ENCODE measurements at regions not wholly inside any gene's neighbourhood (a gene's known extent, or its start where the extent isn't known, plus 50 kb on each side); places are given as distances from the start of the nearest gene placed in this dataset.
"Not testable (repeated sequence)": the region's sequence is repeated elsewhere in the genome, so short reads cannot be mapped to it uniquely, and the experiment has no call there.

DNA sequence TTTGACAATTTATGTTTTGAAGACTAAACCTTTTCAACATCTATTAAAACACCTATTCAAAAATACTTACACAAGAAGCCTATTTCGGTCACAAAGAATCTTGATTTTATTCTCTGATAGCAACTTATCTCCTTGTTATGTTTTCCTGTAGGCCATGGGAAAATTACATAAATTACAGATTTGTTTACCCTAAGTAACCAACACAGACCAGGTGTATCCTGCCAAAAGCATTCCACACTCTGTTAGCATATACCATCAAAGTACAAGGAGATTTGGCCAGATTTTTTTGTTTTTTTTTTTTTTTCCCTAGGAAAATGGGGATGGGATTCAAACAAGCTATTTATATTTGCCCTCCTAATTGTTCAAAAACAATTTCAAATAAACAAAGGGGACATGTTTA, 497.9 kb upstream of the MAGEB18 start:
- DNase-seq (ENCODE audit: low spot score) = no peak

DNA sequence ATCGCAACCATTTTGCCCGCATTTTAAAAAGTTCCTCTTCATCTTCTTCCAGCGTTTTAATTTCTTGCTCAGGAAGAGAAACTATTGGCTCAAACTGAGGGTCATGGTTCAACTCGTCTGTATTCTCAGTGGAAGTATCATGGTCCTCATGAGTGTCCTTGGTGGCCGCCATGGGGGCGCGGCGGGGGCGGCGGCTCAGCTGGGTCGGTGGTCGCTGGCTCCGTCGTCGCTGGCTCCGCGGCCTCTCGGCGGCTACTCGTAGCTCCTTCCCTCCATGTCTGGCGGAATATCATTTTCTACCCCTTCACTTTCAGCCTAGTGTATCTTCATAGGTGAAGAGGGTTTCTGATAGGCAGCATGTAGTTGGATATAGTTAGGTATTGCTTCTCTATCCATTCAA, 492.0 kb upstream of the MAGEB18 start:
- DNase-seq (ENCODE audit: low spot score) = no peak

DNA sequence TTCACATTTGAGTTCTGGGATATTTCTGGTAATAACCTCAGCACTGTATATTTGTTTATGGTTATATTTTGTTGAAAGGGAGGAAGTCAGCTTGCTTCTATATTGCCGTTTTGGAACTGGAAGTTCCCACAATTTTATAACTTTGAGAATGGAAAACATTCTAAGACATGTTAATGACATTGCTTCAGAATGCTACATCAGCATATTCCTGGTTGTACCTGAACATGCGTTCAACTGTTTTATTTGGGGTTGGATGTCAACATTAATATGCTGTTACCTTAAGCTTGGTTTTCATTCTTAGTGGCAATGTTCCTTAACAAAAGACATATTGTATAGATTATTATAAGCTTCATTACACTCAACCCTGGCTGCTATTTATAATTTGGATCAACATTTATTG, 489.4 kb upstream of the MAGEB18 start:
- no peak for DNase-seq (ENCODE audit: low spot score)

DNA sequence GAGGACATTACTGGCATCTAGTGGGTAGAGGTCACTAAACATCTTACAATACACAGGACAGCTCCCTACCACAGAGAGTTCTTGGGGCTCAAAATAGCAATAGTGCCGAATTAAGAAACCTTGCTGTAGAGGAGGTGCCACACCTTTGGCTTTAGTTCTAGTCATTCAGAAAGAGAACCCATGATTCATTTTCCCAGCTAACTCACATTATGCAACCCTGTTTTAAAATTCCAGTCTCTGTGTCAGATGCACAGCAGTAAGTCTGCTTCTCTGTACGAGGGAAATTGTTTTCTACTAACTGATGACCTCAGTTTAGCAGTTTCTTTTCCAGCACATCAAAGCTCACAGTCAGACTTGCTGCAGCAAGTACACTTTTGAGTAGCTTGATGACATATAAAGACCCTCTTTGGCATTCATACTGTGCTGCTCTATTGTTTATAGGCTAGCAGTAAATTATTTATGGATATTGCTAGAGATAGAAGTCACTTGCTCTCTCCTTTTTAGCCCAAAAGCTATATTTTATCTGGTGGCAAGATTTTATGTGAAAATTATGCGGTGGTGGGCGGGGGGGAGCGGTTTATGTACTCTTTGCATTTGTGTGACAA, 487.8 kb upstream of the MAGEB18 start:
- no peak for DNase-seq (ENCODE audit: low spot score)

DNA sequence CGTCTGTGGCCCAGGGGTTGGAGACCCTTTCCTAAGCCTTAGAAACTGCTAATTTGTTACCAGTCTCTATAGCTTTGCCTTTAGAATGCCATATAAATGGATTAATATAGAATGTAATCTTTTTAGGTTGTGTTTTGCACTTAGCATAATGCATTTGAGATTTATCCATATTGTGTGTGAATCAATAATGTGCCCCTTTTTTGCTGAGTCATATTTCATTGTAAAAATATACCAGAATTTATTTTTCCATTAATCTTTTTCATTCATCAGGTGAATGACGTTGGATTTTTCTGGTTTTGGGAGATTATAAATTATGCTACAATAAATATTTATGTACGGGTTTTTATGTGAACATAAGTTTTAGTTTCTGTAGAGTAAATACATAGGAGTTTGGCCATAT, 478.8 kb upstream of the MAGEB18 start:
- no peak for DNase-seq (ENCODE audit: low spot score)

DNA sequence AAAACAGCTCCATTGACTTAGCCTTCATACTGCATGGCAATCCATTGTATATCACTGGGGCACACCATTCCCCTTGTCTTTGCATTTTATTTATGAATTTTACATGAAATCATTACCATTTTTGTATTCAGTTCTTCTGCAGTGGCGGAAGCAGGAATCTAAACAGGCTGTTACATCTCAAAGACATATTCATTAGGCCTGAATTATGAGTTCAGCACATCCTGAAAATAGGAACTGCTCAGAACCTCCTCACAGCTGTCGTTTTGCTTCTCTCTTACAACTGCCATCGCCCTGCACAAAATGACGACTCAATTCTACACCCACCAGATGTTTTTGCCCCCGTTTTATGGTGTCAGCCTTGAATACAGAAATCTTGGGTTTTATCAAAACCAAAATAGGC, 474.4 kb upstream of the MAGEB18 start:
- no peak for DNase-seq (ENCODE audit: low spot score)

DNA sequence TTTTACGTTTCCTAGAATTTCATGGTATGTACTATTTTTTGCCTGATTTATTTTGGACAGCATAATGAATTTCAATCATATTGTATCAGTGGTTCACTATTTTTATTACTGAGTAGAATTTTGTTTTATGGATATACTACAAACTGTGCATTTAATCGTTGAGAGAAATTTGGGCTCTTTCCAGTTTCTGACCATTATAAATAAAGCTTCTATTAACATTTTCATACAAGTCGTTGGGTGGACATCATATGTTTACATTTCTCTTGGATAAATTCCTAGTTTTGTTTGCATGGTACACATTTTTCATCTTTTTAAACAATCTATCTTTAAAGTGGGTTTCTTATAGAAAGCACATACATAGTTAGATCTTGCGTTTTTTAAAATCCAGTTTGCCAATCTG, 472.7 kb upstream of the MAGEB18 start:
- DNase-seq (ENCODE audit: low spot score) = no peak

DNA sequence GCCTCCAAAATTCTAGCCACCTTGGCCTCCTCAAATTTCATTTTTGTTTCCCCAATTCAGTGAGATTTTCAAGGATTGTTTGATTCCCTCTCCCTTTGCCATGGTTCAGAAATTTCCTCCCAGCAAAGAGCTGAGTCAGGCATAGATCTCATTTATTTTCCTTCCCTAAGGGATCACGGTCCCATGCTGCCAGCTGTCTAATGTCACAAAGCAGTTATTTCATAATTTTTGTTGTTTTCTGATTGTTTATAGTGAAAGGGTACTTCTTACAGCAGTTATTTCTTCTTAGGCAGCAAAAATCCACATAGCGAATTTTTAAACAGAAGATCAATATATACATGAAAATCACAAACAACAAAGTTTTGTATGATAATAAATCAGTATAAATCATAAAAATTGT, 470.5 kb upstream of the MAGEB18 start:
- no peak for DNase-seq (ENCODE audit: low spot score)

DNA sequence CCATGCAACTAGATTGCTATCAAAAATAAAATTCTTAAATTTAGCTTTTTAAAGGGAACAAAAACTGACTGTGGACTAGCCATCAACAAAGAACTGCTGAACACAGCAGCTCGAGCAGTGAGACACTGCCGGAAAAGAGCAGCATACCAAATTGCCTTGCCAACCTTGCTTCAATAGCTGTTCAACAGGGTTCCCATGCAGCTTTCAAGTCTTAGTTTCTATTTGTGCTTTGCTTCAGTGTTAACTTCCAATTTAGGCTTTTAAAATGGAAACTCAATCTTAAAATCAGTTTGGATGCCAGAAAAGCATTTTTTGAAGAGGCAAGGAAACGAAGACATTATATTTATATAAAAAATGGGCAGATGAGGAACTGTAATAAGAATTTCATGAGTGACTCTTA, 463.4 kb upstream of the MAGEB18 start:
- DNase-seq (ENCODE audit: low spot score) = no peak

DNA sequence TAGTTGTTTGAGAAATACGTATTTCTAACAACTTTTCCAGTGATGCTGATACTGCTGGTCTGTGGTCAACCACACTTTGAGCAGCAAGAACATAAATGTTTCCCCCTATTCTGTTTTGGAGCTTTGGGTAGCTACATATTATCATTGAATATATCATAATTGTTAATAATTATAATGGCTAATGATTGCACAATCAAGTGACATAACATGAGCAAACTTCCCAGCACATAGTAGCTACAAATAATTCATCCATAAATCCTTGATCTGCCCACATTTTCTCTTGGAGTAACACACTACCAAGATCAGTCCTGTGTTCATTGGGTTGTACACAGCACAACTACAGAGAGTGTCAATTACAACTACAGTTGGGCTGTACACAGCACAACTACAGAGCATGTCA, 436.3 kb upstream of the MAGEB18 start:
- no peak for DNase-seq (ENCODE audit: low spot score)

DNA sequence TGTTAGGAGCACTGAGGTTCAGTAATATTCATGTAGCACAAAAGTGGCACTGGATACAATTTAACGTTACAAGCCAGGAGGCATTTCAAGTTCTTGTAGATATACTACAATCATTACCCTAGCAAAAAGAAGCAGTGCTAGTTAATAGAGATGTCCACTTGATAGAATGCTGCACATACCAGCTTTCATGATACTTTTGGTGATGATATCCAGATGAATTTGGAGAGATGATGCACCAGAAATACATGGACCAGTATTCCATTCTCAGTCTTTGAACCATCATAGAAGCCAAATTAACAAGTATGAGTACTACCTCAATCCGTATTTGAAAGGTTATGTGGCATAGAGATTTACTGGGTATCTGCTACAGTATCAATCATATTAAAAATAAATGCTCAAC, 421.0 kb upstream of the MAGEB18 start:
- no peak for DNase-seq (ENCODE audit: low spot score)

DNA sequence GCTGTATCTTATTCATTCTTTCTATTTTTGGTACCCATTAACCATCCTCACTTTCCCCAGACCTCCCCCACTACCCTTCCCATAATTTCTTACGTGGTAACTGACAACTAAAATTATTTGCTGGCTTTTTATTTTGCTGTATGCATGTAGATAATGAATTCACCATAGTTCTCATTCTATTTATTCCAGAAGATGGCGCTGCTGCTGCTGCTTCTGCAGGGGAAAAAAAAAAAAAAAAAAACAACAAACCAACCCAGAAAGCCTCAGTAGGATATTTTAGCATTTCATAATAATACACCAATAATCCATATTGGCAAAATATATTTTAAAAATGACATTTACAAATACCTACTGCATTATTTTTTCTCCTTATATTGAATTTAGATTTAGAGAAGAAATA, 416.6 kb upstream of the MAGEB18 start:
- DNase-seq (ENCODE audit: low spot score) = no peak

DNA sequence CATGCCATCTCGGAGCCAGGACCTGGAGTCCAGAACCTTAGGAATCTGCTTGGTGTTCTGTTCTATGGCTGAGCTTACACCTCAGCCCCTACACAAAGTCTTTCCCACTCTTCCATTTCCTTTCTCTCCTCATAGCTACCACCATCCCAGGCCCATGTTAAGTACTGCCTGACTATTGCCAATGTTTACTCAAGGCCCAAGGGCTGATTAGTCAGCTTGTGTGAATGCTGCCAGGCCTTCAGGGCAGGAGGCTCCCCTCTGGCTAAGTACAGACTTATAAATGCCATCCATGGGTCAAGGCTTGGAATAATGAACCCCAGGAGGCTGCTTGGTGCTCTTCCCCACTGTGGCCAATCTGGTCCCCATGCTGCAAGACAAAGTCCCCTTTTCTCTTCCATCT, 411.6 kb upstream of the MAGEB18 start:
- no peak for DNase-seq (ENCODE audit: low spot score)

DNA sequence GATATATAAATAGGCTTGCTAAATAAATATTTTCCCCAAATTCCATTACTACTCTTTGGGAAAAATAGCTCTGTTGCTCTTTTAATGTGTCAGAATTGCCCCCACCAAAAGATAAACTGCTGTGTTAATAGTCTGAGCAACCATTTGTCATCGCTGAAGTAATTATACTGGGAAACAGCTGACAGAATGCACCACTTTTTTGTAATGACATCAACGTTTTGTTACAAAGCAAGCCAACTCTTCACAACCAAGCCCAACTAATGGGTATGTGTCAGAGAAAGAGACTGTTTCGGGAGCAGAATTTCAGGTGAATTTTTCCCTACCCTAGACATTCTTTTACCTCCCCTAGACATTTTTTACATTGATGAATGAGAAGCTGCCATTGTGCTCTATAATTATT, 405.0 kb upstream of the MAGEB18 start:
- DNase-seq (ENCODE audit: low spot score) = no peak

DNA sequence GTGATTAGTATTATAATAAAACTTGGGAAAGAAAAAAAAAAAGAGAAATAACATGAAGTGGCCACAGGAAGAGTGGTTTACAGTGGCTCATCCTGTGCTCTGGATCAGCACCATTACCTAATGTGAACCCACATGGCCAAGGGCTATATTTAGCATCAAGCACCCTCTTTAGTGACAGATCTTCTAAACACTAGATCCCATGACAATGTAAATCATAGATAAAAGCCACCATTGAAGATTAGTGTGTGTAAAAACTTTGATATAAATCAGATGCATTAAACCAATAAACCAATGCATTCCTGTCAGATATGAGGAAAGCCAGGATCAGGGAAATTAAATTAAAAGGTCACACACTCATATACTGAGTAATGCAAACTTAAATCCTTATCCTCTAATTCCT, 400.6 kb upstream of the MAGEB18 start:
- no peak for DNase-seq (ENCODE audit: low spot score)

DNA sequence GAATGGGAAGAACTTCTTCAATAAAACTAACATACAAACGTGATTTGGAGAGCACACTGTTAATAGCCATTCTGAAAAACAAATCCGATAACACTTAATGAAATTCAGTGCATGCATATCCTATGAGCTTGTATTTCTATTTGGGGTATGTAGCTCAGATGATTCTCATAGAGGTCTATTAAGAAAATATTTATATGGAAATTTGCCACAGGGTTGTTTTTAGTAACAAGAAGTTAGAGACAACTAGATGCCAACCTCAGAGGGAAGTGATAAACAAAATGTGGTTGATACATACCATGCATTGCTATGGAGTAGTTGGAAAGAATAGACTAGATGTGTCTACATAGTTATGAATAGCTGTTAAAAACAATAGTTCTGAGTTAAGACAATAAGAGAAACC, 395.8 kb upstream of the MAGEB18 start:
- DNase-seq (ENCODE audit: low spot score) = no peak

DNA sequence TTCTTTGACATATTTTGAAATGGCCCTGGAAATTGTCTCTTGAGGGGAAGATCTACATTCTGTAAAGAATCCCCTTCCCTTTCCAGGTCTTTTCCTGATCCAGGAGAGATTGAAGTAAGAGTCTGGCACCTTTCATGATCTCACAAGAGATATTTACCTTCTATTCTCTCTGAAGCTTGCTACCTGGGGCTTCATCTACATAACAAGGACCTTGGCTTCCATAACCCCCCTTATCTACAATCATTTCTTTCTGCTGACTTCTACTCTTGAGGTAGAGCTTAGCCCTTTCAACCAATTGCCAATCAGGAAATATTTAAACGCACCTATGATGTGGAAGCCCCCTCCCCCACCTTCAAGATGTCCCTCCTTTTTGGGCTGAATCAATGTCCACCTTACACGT, 383.7 kb upstream of the MAGEB18 start:
- no peak for DNase-seq (ENCODE audit: low spot score)

DNA sequence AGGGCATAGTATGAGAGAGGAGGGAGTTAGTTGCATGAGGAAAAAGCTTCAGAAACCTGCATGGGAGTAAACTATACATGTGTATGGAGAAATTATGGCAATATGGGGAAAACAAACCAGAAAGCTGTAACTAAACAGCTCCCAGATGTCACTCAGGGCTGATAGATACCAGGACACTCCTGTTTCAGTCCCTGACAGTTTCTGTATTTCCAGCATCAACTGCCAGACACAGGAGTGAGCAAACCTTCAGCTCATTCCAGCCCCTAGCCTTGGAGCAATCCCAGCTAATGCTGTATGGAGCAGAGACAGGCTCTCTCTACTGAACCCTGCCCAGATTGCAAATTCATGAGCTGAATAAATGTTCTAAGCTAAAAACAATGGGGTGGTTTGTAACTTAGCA, 382.9 kb upstream of the MAGEB18 start:
- no peak for DNase-seq (ENCODE audit: low spot score)

DNA sequence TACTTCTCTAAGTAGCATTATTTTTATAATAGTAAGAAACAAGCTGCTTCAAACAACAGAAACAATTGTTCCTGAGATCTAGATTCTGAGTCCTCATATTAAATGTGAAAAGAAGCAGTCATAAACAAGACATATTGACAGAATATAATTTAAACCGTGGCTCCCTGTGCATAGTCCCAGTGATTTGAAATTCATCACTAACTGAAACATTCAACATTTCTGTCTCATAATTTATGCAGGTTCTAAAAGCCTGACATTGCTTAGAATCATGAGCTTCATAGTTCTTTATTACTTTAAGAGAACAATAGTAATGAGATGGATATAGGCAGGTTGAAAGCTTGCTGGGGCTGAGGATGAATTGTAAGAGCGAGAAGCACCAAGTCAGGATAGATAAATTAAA, 375.5 kb upstream of the MAGEB18 start:
- DNase-seq (ENCODE audit: low spot score) = no peak

DNA sequence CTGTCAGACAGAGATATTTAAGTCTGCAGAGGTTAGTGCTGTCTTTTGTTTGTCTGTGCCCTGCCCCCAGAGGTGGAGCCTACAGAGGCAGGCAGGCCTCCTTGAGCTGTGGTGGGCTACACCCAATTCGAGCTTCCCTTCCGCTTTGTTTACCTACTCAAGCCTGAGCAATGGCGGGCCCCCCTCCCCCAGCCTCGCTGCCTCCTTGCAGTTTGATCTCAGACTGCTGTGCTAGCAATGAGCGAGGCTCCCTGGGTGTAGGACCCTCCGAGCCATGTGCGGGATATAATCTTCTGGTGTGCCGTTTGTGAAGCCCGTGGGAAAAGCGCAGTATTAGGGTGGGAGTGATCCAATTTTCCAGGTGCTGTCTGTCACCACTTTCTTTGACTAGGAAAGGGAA, 366.3 kb upstream of the MAGEB18 start:
- DNase-seq (ENCODE audit: low spot score) = not testable (repeated sequence)

DNA sequence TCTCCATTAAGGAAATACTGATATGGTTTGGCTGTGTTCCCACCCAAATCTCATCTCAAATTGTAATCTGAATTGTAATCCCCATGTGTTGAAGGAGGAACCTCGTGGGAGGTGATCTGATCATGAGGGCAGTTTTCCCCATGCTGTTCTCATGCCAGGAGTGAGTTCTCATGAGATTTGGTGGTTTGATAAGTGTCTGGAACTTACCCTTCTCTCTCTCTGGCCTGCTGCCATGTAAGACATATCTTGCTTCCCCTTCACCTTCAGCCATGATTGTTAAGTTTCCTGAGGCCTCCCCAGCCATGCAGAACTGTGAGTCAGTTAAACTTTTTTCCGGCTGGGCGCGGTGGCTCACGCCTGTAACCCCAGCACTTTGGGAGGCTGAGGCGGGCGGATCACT, 340.3 kb upstream of the MAGEB18 start:
- DNase-seq (ENCODE audit: low spot score) = not testable (repeated sequence)

DNA sequence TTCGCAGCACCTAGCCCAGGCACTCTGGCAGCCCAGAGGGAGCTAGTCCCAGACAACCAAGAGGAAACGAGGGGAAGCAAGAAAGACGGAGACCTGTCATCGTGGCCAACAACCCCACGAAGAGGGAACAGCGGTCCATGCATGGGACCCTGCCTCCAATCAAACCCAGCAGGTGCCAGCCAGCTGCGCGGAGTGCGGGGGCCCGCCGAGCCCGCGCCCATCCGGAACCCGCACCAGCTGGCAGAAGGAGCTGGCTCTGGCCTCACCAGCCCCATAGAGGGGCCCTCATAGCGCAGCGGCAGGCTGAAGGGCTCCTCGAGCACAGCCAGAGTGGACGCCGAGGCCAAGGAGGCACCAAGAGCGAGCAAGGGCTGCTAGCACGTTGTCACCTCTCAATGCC, 332.4 kb upstream of the MAGEB18 start:
- no peak for DNase-seq (ENCODE audit: low spot score)

DNA sequence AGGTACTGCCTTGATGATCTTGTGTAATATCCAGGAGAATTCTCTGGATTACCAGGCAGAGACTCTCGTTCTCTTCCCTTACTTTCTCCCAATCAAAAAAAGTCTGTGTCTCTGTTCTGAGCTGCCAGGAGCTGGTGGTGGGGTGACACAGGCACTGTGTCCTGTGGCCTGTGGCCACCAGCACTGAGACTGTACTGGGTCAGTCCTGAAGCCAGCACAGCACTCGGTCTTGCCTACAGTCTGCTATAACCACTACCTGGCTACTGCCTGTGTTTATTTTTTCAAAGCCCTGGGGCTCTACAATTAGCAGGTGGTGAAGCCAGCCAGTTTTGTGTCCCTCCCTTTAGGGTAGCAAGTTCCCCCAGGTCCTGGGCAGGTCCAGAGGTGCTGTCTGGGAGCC, 331.1 kb upstream of the MAGEB18 start:
- DNase-seq (ENCODE audit: low spot score) = no peak

DNA sequence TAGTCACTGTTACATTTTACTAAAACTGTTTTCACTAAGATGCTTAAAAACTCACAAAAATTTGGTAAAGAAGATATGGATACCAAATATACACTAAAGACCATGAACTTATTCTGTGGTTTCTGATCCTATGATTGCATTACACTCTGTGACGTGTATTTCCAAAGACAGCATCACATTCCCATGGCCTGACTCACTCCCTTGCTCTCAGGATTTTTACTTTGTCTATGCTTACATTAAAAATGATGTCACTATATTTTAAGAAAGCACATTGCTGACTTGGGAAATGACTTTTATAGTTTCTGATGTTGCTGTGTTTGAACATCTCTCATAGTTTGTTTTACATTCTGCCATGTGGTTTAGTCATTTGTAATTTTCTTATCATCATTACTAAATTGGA, 327.9 kb upstream of the MAGEB18 start:
- DNase-seq (ENCODE audit: low spot score) = no peak

DNA sequence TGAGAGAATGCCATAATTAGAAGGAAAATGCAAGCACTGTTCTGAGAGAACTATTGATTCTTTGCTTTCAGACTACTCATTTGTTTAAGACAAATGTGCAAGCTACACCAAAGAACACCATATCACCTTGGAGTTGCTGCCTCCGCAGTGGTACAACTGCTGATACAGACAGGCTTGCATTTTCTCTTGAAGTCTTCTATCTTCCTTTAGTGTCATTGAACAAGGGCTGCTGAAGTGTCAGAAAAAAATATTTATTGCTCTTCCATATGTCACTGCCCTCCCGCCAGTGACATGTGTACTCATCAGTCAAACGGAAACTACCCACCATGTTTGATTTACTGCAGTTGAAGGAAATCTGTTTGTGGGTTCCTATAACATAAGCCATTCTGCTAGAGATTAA, 318.3 kb upstream of the MAGEB18 start:
- DNase-seq (ENCODE audit: low spot score) = no peak

Data from globus pallidus (tissue), 1 donor.